Germinal center (tissue), 1 donor: ENCODE measurements at regions not wholly inside any gene's neighbourhood (a gene's known extent, or its start where the extent isn't known, plus 50 kb on each side); places are given as distances from the start of the nearest gene placed in this dataset.
"Not testable (repeated sequence)": the region's sequence is repeated elsewhere in the genome, so short reads cannot be mapped to it uniquely, and the experiment has no call there.

ENCODE experiments used
- DNase-seq: peaks from one replicate; pipeline ENCODE4 v3.0.0; 2012; ENCODE audit warnings: mixed read lengths, low spot score

DNA sequence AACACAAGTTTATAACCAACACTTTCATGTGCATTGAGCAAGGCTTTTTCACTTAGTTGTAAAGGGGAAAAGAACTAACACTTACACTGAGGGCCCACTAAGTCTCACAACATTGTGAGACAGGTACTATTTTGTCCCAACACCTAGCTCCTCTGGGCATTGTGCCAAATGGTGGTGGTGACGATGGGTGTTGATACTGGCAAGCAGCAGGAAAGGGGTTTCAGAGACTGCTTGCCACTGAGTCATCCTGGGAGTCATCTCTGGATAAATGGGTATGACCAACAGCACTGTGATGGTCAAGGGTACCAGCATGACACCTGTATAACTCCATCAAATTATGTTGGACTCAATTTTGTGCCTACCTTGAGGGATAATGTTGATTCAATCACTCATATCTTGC lies 138.8 kb upstream of the ITGA6 start:
- no peak for DNase-seq

DNA sequence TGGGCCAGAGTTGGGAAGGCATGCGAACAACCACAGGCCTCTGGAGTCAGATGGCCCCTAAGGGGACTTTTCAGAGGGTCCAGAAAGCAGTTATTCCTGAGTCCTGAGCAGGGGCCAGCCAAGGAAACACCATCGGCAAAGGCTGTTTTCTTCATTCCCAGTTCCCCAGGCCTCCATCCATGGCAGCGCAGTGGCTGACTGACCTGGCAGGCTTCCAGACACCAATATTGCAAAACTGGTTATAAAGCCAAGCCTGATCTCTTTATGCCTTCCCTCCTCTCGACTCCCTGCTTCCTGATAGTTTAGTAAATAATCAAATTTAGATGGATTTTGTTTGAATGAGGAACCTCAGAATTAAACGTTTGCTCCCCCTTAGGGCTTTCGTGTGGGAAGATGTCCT lies 133.4 kb upstream of the ITGA6 start:
- no peak for DNase-seq

GRCh38 chr2:172294983-172295382 lies 132.4 kb upstream of the ITGA6 start:
- no peak for DNase-seq

DNA sequence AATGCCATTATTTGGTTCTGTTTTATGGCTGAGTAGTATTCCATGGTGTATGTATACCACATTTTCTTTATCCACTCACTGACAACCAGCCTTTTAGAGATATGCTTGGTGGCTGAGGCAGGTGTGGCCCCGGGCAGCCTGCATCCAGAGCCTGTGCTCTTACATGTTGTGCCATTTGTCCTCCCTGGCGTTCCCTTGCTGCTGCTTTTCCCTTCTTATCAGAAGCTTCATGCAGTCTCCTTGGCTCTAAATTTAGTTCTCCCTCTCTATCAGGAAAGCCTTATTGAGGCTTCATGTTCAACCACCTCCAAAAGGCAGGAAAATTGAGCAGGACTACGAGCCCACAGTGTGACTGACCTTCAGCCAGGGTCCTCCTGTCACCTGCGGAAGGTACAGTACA lies 131.7 kb upstream of the ITGA6 start:
- DNase-seq, result no peak

GRCh38 chr2:172296267-172297046 lies 130.9 kb upstream of the ITGA6 start:
- DNase-seq, result no peak

GRCh38 chr2:172297531-172297930 lies 129.9 kb upstream of the ITGA6 start:
- DNase-seq, result no peak

GRCh38 chr2:172297950-172298349 lies 129.4 kb upstream of the ITGA6 start:
- DNase-seq, result no peak

DNA sequence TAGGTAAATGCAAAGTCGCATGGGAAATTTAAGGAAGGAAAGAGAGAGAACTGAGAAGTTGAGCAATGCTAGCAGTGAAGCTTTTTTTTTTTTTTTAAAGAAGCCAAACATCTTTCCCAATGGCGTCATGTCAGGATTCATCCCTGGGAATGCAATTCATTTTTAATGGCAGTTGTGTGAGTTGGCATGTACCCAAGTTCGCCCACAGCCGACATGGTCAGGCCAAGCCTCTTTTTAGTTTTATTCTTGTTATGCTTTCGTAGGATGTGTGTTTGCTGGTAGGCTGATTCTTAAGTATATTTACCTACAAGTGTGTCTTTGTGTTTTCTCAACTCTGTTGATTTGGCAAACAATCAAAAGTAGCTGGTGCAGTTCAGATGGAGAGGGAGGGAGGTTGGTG lies 127.6 kb upstream of the ITGA6 start:
- no peak for DNase-seq

DNA sequence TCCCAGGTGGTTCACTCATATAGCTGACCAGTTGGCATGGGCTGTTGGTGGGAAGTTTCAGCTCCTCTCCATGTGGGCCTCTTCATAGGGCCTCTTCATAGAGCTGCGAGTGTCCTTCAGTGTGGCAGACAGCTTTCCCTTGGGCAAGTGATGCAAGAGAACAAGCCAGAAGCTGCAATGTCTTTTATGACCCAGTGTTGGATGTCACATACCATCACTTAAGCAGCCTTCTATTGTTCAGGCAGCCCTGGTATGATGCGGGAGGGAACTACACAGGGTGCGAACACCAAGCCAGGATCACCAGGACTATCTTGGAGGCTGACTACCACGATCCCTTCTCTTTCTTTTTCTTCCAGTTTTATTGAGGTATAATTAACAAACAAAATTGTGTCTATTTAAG lies 126.5 kb upstream of the ITGA6 start:
- no peak for DNase-seq

GRCh38 chr2:172305066-172305465 lies 122.3 kb upstream of the ITGA6 start:
- no peak for DNase-seq

DNA sequence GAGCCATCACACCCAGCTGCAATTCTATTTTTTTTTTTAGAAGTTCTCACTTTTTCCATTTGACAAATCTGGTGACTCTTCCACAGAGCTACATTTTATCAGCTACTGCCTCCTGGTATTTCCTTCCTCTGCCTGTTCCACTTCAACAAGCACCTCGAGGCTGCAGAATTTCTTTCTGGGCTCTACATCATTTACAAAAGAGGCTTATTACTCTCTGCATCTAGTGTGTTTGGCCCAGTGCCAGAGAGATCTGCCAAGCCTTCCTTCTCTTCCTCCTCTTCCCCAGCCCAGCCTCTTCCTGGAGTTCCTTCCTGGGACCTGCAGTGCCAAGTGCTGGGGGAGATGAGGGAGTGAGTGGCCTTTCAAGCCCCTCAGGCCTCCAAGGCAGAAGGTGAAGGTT lies 119.6 kb upstream of the ITGA6 start:
- no peak for DNase-seq

- DNase-seq, result no peak
Measured at GRCh38 chr2:172308253-172308935, 119.0 kb upstream of the ITGA6 start.

GRCh38 chr2:172311921-172312345 lies 115.5 kb upstream of the ITGA6 start:
- no peak for DNase-seq

DNA sequence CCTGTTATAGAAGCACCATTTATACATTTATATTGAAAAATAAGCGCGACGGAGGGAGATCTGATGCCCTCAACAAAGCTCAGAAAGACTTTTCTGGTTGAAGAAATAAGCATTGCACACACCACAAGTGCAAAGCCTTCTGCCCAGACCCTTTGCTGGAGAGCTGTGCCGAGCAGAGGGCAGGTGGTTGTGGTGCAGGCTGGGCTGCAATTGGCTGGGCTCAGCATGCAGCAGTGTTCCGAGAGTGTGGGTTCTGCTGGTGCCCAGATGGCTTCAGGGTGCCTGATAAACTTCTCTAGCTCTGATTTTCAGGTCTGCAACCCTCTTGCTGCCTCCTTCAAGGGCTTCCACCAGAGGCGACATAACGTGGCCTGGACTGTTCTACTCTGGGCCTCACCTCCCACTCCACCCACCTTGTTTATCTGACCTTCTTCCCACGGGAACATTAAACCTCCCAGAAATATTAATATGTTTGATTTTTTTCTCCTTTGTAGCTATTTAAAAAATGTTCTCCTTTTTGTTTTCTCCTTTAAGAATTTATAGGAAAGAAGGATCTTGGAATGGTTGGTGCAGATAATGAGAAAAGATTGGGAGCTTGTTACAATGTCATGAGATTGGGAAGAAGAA lies 113.6 kb upstream of the ITGA6 start:
- DNase-seq, result no peak

DNA sequence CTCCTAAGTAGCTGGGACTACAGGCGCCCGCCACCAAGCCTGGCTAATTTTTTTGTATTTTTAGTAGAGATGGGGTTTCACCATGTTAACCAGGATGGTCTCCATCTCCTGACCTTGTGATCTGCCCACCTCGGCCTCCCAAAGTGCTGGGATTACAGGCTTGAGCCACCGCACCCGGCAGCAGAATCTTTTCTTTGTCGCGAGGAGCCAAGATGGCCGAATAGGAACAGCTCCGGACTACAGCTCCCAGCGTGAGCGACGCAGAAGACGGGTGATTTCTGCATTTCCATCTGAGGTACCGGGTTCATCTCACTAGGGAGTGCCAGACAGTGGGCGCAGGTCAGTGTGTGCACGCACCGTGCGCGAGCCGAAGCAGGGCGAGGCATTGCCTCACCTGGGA lies 112.3 kb upstream of the ITGA6 start:
- not testable (repeated sequence) for DNase-seq

DNA sequence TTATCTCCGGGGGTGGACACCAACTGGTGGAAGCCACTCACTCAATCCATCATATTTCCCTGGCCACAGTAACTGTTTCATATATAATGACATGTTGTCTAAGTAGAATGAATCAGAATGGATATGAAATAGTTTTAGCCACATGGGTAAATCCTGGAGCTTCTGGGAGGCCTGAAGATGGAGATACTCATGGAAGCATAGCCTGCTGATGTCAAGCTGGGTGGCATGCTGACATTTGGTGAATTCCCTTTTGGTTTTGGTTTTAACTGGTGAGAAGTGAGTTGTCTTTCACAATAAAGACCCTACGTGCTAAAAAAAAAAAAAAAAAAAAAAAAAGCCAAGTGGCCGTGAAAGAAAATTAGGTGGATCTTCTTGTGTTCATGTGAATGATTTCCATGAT lies 105.3 kb upstream of the ITGA6 start:
- DNase-seq, result no peak

DNA sequence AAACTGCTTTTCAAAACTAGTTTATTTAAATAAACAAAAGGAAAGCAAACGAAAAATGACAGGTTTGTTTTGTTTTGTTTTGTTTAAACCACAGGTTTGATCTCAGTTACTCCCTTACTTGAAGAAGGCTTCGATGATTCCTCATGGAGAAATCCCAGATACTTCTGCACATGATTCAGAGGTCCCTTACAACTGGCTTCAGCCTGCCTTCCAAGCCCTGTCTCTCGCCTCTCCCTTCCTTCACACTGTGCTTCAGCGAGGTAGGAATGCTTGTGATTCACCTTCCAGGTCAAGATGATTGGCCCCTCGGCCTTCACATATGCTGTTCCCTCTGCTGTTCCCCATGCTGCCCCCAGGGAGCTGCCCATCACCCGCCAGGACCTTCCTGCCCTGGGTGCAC lies 104.1 kb upstream of the ITGA6 start:
- DNase-seq, result no peak

GRCh38 chr2:172323861-172324597 lies 103.4 kb upstream of the ITGA6 start:
- DNase-seq, result no peak

DNA sequence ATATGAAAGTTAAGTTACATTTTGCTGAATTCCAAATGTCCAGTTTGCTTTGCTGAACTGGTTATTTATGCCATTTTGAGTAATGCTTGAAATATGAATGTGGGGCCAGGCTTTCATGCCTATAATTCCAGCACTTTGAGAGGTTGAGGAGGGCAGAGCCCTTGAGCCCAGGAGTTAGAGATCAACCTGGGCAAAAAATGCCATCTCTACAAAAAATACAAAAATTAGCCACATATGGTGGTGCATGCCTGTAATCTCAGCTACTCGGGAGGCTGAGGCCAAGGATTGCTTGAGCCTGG lies 101.2 kb upstream of the ITGA6 start:
- DNase-seq, result no peak

DNA sequence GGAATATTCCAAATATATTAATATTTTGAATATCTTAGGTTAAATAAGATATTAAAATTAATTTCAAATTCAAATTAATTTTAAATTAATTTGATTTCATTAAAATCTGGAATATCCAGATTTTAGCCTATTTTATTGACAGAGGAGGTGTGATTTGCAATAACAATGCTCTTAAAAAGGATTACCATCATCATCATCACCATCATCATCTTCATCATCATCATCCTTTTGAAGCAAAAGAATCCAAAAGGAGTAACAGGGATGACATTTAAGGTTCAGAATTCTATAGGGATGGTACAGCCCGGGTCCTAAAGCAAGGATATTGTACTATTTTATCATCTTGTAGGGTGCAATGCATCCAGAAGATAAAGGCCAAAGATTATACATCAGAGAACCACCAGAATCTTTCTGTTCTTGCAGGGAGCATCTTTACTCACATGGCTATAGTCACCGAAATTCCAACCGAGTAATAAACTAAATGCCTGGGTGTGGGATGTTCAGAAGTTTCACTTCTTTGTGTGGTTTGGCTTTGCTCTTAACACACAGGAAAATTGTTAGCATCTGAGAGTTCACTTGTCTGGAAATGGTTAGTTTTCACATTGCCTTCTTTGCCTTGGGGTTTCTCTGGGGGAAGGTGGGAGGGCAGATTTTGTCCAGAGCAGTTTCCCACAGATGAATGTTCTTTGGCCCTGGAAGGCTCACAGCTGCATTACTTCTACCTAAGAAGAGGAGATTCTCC lies 99.1 kb upstream of the ITGA6 start:
- DNase-seq, result no peak

- no peak for DNase-seq
Measured at GRCh38 chr2:172329416-172329773, 98.0 kb upstream of the ITGA6 start.
